Vagina (tissue), 2 donors: ENCODE measurements at regions not wholly inside any gene's neighbourhood (a gene's known extent, or its start where the extent isn't known, plus 50 kb on each side); places are given as distances from the start of the nearest gene placed in this dataset.

Source experiments
- CTCF ChIP-seq, 3 experiments: fragments of 450-650 bp in 2 of 3; fragments of 200-600 bp in 1 of 3; sonication (generic) in 1 of 3; IDR thresholded peaks; one replicate each; pipeline ENCODE4 v1.5.1; 2017 to 2019; ENCODE audit warnings: antibody characterized with exemption in 3 of 3, mild to moderate bottlenecking in 2 of 3, moderate library complexity in 2 of 3
- POLR2A ChIP-seq, 2 donors: fragments of 450-650 bp; IDR thresholded peaks; one replicate each; pipeline ENCODE4 v1.6.1; 2017; ENCODE audit warnings: antibody characterized with exemption in 2 of 2, mild to moderate bottlenecking in 2 of 2, moderate library complexity in 2 of 2

DNA sequence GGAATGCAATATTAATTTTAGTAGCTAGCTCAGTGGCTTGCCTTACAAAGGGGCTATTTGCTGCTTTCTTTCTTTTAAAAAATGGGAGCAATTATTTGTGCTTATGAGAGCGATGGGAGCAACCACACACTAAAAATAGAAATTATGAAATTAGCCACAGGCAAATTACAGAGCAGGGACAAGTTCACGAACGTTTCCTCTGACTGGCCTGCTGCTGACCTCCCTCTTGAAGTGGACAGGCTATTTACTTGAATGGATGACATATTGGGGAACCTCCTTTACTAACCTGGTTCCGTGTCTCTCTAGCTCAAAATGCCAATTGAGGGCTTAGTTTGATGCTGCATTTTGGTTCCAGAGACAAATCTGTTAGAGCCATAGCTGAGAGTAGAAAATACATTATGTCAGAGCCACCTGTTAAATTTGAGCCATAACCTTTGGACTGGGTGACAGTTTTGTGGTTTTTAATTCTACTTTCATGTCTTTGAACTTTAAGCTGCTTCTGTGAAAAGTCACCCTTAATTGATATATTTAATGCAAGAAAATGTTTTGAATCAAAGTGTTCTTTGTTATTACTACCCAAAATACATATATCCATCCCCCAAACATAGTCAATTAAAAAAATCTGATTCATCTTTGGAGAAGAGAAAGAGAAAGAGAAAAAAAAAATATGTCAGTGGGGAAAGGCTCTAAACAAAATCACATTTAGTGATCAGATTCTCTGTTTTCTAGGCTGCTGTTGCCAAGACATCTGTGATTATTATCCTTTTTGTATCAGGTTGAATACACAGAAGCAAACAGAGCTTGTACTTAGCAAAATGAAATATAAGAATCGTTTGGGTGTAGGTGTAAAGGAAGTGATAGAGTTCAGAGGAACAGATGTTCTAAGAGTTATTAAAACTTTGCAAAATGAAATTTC lies 351.9 kb downstream of the ADGRL2 start:
- TF ChIP-seq CTCF (IDR thresholded peaks at IDR 0.05) = no peak
- TF ChIP-seq POLR2A (IDR thresholded peaks at IDR 0.05) = no peak
